Osteoblast (primary cell): ENCODE measurements at regions not wholly inside any gene's neighbourhood (a gene's known extent, or its start where the extent isn't known, plus 50 kb on each side); places are given as distances from the start of the nearest gene placed in this dataset.

Source experiments
- DNase-seq: peaks from one replicate; pipeline ENCODE4 v3.0.0; 2011; ENCODE audit warnings: low spot score, mixed read lengths; ENCODE audit not compliant: insufficient read length; ENCODE audit errors: missing footprints
- H2AFZ ChIP-seq: 2 replicates; pipeline ENCODE4 v1.6.0; 2011; ENCODE audit warnings: mild to moderate bottlenecking, low read length
- H3K27ac ChIP-seq: 2 replicates; pipeline ENCODE4 v1.5.1; 2011; ENCODE audit warnings: mild to moderate bottlenecking, low read depth, low read length, moderate library complexity
- H3K27me3 ChIP-seq: 2 replicates; pipeline ENCODE4 v1.6.0; 2012; ENCODE audit warnings: mild to moderate bottlenecking, control low read depth, inconsistent platforms, low read length, moderate library complexity; ENCODE audit not compliant: insufficient read depth
- H3K36me3 ChIP-seq: 2 replicates; pipeline ENCODE4 v1.5.1; 2011; ENCODE audit warnings: mild to moderate bottlenecking, low read length, control low read depth, moderate library complexity; ENCODE audit not compliant: insufficient read depth
- H3K4me1 ChIP-seq: 2 replicates; pipeline ENCODE4 v1.5.1; 2011; ENCODE audit warnings: mild to moderate bottlenecking, low read length, control low read depth, moderate library complexity; ENCODE audit not compliant: insufficient read depth
- H3K4me2 ChIP-seq: 2 replicates; pipeline ENCODE4 v1.6.0; 2011; ENCODE audit warnings: mild to moderate bottlenecking, low read length; ENCODE audit not compliant: insufficient read depth
- H3K4me3 ChIP-seq: fragments of 200-600 bp; sonication (generic); 3 replicates; pipeline ENCODE4 v1.5.1; 2012; ENCODE audit warnings: mild to moderate bottlenecking, low read length, inconsistent platforms; ENCODE audit not compliant: insufficient read depth
- H3K79me2 ChIP-seq: 2 replicates; pipeline ENCODE4 v1.6.0; 2012; ENCODE audit warnings: mild to moderate bottlenecking, low read length, control low read depth, inconsistent platforms; ENCODE audit not compliant: insufficient read depth
- H3K9me3 ChIP-seq: 2 replicates; pipeline ENCODE4 v1.5.1; 2011; ENCODE audit warnings: low read depth, low read length, control low read depth
- H4K20me1 ChIP-seq: 2 replicates; pipeline ENCODE4 v1.6.0; 2012; ENCODE audit warnings: mild to moderate bottlenecking, low read length, control low read depth; ENCODE audit not compliant: insufficient read depth
- CTCF ChIP-seq: IDR thresholded peaks from 2 replicates; pipeline ENCODE4 v1.5.1; 2011; ENCODE audit warnings: mild to moderate bottlenecking, low read depth, low read length, moderate library complexity; ENCODE audit errors: extremely low read depth

GRCh38 chr7:85573346-85573745 lies 386.5 kb upstream of the SEMA3D start:
- TF ChIP-seq CTCF = no peak
- no peaks in the 10 kb centered on the region for H3K9me3 ChIP-seq
- no peak overlapping the region for H3K4me2 ChIP-seq
- no peaks in the 10 kb centered on the region for H3K36me3 ChIP-seq
- no peaks in the 10 kb centered on the region for H4K20me1 ChIP-seq
- H3K27ac ChIP-seq = no peak overlapping the region
- H2AFZ ChIP-seq = no peak overlapping the region
- no peak for DNase-seq
- no peaks in the 10 kb centered on the region for H3K4me1 ChIP-seq
- no peaks in the 10 kb centered on the region for H3K79me2 ChIP-seq
- H3K4me3 ChIP-seq = no peak overlapping the region
- no peaks in the 10 kb centered on the region for H3K27me3 ChIP-seq

- H3K79me2 ChIP-seq = no peaks in the 10 kb centered on the region
- no peaks in the 10 kb centered on the region for H3K36me3 ChIP-seq
- no peak overlapping the region for H3K4me3 ChIP-seq
- no peak overlapping the region for H2AFZ ChIP-seq
- no peaks in the 10 kb centered on the region for H3K27me3 ChIP-seq
- no peak for TF ChIP-seq CTCF
- H3K27ac ChIP-seq = no peak overlapping the region
- H3K4me1 ChIP-seq = no peaks in the 10 kb centered on the region
- H3K4me2 ChIP-seq = no peak overlapping the region
- no peaks in the 10 kb centered on the region for H4K20me1 ChIP-seq
- no peaks in the 10 kb centered on the region for H3K9me3 ChIP-seq
- DNase-seq = no peak
Measured at GRCh38 chr7:85570898-85571297, 384.0 kb upstream of the SEMA3D start.

- no peaks in the 10 kb centered on the region for H3K79me2 ChIP-seq
- H3K27ac ChIP-seq = no peak overlapping the region
- H2AFZ ChIP-seq = no peak overlapping the region
- TF ChIP-seq CTCF = no peak
- H3K4me1 ChIP-seq = no peaks in the 10 kb centered on the region
- no peaks in the 10 kb centered on the region for H3K27me3 ChIP-seq
- no peaks in the 10 kb centered on the region for H4K20me1 ChIP-seq
- no peak overlapping the region for H3K4me2 ChIP-seq
- H3K36me3 ChIP-seq = no peaks in the 10 kb centered on the region
- no peaks in the 10 kb centered on the region for H3K9me3 ChIP-seq
- no peak overlapping the region for H3K4me3 ChIP-seq
- DNase-seq = no peak
Measured at GRCh38 chr7:85567983-85568382, 381.1 kb upstream of the SEMA3D start.

- no peak overlapping the region for H3K27ac ChIP-seq
- H3K9me3 ChIP-seq = no peaks in the 10 kb centered on the region
- no peak overlapping the region for H2AFZ ChIP-seq
- H3K27me3 ChIP-seq = no peaks in the 10 kb centered on the region
- no peak overlapping the region for H3K4me3 ChIP-seq
- DNase-seq = no peak
- no peaks in the 10 kb centered on the region for H3K4me1 ChIP-seq
- H3K36me3 ChIP-seq = no peaks in the 10 kb centered on the region
- no peaks in the 10 kb centered on the region for H3K79me2 ChIP-seq
- TF ChIP-seq CTCF = no peak
- no peaks in the 10 kb centered on the region for H4K20me1 ChIP-seq
- H3K4me2 ChIP-seq = no peak overlapping the region
Measured at GRCh38 chr7:85566095-85566794, 379.4 kb upstream of the SEMA3D start.
